Osteoblast (primary cell): ENCODE measurements at regions not wholly inside any gene's neighbourhood (a gene's known extent, or its start where the extent isn't known, plus 50 kb on each side); places are given as distances from the start of the nearest gene placed in this dataset.

Experiments
- DNase-seq: peaks from one replicate; pipeline ENCODE4 v3.0.0; 2011; ENCODE audit warnings: low spot score, mixed read lengths; ENCODE audit not compliant: insufficient read length; ENCODE audit errors: missing footprints
- H2AFZ ChIP-seq: 2 replicates; pipeline ENCODE4 v1.6.0; 2011; ENCODE audit warnings: mild to moderate bottlenecking, low read length
- H3K27ac ChIP-seq: 2 replicates; pipeline ENCODE4 v1.5.1; 2011; ENCODE audit warnings: mild to moderate bottlenecking, low read depth, low read length, moderate library complexity
- H3K27me3 ChIP-seq: 2 replicates; pipeline ENCODE4 v1.6.0; 2012; ENCODE audit warnings: mild to moderate bottlenecking, control low read depth, inconsistent platforms, low read length, moderate library complexity; ENCODE audit not compliant: insufficient read depth
- H3K36me3 ChIP-seq: 2 replicates; pipeline ENCODE4 v1.5.1; 2011; ENCODE audit warnings: mild to moderate bottlenecking, low read length, control low read depth, moderate library complexity; ENCODE audit not compliant: insufficient read depth
- H3K4me1 ChIP-seq: 2 replicates; pipeline ENCODE4 v1.5.1; 2011; ENCODE audit warnings: mild to moderate bottlenecking, low read length, control low read depth, moderate library complexity; ENCODE audit not compliant: insufficient read depth
- H3K4me2 ChIP-seq: 2 replicates; pipeline ENCODE4 v1.6.0; 2011; ENCODE audit warnings: mild to moderate bottlenecking, low read length; ENCODE audit not compliant: insufficient read depth
- H3K4me3 ChIP-seq: fragments of 200-600 bp; sonication (generic); 3 replicates; pipeline ENCODE4 v1.5.1; 2012; ENCODE audit warnings: mild to moderate bottlenecking, low read length, inconsistent platforms; ENCODE audit not compliant: insufficient read depth
- H3K79me2 ChIP-seq: 2 replicates; pipeline ENCODE4 v1.6.0; 2012; ENCODE audit warnings: mild to moderate bottlenecking, low read length, control low read depth, inconsistent platforms; ENCODE audit not compliant: insufficient read depth
- H3K9me3 ChIP-seq: 2 replicates; pipeline ENCODE4 v1.5.1; 2011; ENCODE audit warnings: low read depth, low read length, control low read depth
- H4K20me1 ChIP-seq: 2 replicates; pipeline ENCODE4 v1.6.0; 2012; ENCODE audit warnings: mild to moderate bottlenecking, low read length, control low read depth; ENCODE audit not compliant: insufficient read depth
- CTCF ChIP-seq: IDR thresholded peaks from 2 replicates; pipeline ENCODE4 v1.5.1; 2011; ENCODE audit warnings: mild to moderate bottlenecking, low read depth, low read length, moderate library complexity; ENCODE audit errors: extremely low read depth

- no peak for TF ChIP-seq CTCF
- no peak for DNase-seq
- Histone ChIP-seq H3K4me2 (no peak overlapping the region), H3K4me1 (no peaks in the 10 kb centered on the region), H3K36me3 (no peaks in the 10 kb centered on the region), H3K27ac (no peak overlapping the region), H4K20me1 (no peaks in the 10 kb centered on the region), H3K9me3 (no peaks in the 10 kb centered on the region), H2AFZ (no peak overlapping the region), H3K27me3 (no peaks in the 10 kb centered on the region), H3K4me3 (no peak overlapping the region), H3K79me2 (no peaks in the 10 kb centered on the region)
Observed at GRCh38 chr9:22855980-22856379, 409.4 kb downstream of the DMRTA1 start.

- no peak overlapping the region for H2AFZ ChIP-seq
- no peak for TF ChIP-seq CTCF
- no peak overlapping the region for H3K27ac ChIP-seq
- no peaks in the 10 kb centered on the region for H3K9me3 ChIP-seq
- H3K4me1 ChIP-seq: no peaks in the 10 kb centered on the region
- no peaks in the 10 kb centered on the region for H3K27me3 ChIP-seq
- H4K20me1 ChIP-seq: no peaks in the 10 kb centered on the region
- no peak overlapping the region for H3K4me3 ChIP-seq
- H3K36me3 ChIP-seq: no peaks in the 10 kb centered on the region
- H3K79me2 ChIP-seq: no peaks in the 10 kb centered on the region
- H3K4me2 ChIP-seq: no peak overlapping the region
- DNase-seq: no peak
Observed at GRCh38 chr9:22857316-22857715, 410.7 kb downstream of the DMRTA1 start.

GRCh38 chr9:22863106-22863505, 416.5 kb downstream of the DMRTA1 start:
- Histone ChIP-seq H3K79me2 (no peaks in the 10 kb centered on the region), H2AFZ (no peak overlapping the region), H3K36me3 (no peaks in the 10 kb centered on the region), H3K4me1 (no peaks in the 10 kb centered on the region), H3K9me3 (no peaks in the 10 kb centered on the region), H3K27me3 (no peaks in the 10 kb centered on the region), H3K27ac (no peak overlapping the region), H4K20me1 (no peaks in the 10 kb centered on the region), H3K4me3 (no peak overlapping the region), H3K4me2 (no peak overlapping the region)
- TF ChIP-seq CTCF: no peak
- no peak for DNase-seq

- Histone ChIP-seq H3K9me3 (no peaks in the 10 kb centered on the region), H3K4me1 (no peaks in the 10 kb centered on the region), H3K79me2 (no peaks in the 10 kb centered on the region), H3K4me2 (no peak overlapping the region), H3K27ac (no peak overlapping the region), H4K20me1 (no peaks in the 10 kb centered on the region), H3K36me3 (no peaks in the 10 kb centered on the region), H3K27me3 (no peaks in the 10 kb centered on the region), H3K4me3 (no peak overlapping the region), H2AFZ (no peak overlapping the region)
- no peak for TF ChIP-seq CTCF
- no peak for DNase-seq
Observed at GRCh38 chr9:22863736-22864135, 417.1 kb downstream of the DMRTA1 start.
